Panc1 (cell line): ENCODE measurements at regions not wholly inside any gene's neighbourhood (a gene's known extent, or its start where the extent isn't known, plus 50 kb on each side); places are given as distances from the start of the nearest gene placed in this dataset.

ENCODE experiments used
- ATAC-seq: fragments of 200-7000 bp; cut with Tn5 transposase; 2 replicates; pipeline ENCODE4 v1.9.1; 2020; ENCODE audit warnings: mild to moderate bottlenecking, moderate library complexity
- BruUV-seq: library from RNA; stranded (reverse); fragments of 400-500 nt; replicated peaks from 2 replicates; lab custom pipeline; 2021; lab: Mats Ljungman, UMichigan
- CTCF ChIA-PET: fragments of 300-600 bp; sonication (Branson Sonifier 250); formaldehyde crosslinking; loops from one replicate; lab custom pipeline; 2022; ENCODE audit warnings: antibody characterized with exemption; lab: Charles Lee
- POLR2A ChIA-PET: fragments of 300-600 bp; sonication (Branson Sonifier 250); formaldehyde crosslinking; loops from one replicate; lab custom pipeline; 2022; ENCODE audit warnings: antibody characterized with exemption; lab: Charles Lee
- DNase-seq: peaks from one replicate; pipeline ENCODE4 v3.0.0-alpha.2; 2010; ENCODE audit warnings: low read depth, low spot score
- H3K27ac ChIP-seq: 2 replicates; pipeline ENCODE4 v1.5.1; 2011; ENCODE audit warnings: mild to moderate bottlenecking, low read length, inconsistent platforms
- H3K27me3 ChIP-seq: fragments of 200-500 bp; sonication (Bioruptor generic); 2 replicates; pipeline ENCODE4 v1.6.0; 2014; ENCODE audit warnings: low read length, inconsistent platforms; ENCODE audit not compliant: control insufficient read depth, insufficient read depth
- H3K36me3 ChIP-seq: fragments of 200-500 bp; sonication (Bioruptor generic); 2 replicates; pipeline ENCODE4 v1.5.1; 2014; ENCODE audit warnings: inconsistent platforms, mild to moderate bottlenecking, low read length, moderate library complexity; ENCODE audit not compliant: control insufficient read depth, insufficient read depth
- H3K4me1 ChIP-seq: 2 replicates; pipeline ENCODE4 v1.5.1; 2011; ENCODE audit warnings: inconsistent platforms, mild to moderate bottlenecking, low read length, moderate library complexity; ENCODE audit not compliant: control insufficient read depth, insufficient read depth
- H3K4me3 ChIP-seq, 2 experiments: 2 replicates each; pipeline ENCODE4 v1.5.1; 2011 to 2012; ENCODE audit warnings: low read depth in 2 of 2, low read length in 2 of 2, mild to moderate bottlenecking in 2 of 2, inconsistent platforms in 1 of 2, moderate library complexity in 1 of 2
- H3K9me3 ChIP-seq: fragments of 200-500 bp; sonication (Bioruptor generic); 2 replicates; pipeline ENCODE4 v1.5.1; 2014; ENCODE audit warnings: low read depth, mild to moderate bottlenecking, inconsistent platforms, low read length, moderate library complexity; ENCODE audit not compliant: control insufficient read depth, insufficient read depth
- POLR2AphosphoS5 ChIP-seq: IDR thresholded peaks from 2 replicates; pipeline ENCODE4 v1.6.1; 2012; ENCODE audit warnings: mild to moderate bottlenecking, low read depth, low read length, moderate library complexity
- REST ChIP-seq, 2 experiments: IDR thresholded peaks; 2 replicates each; pipeline ENCODE4 v1.6.1; 2011 to 2012; ENCODE audit warnings: low read depth in 2 of 2, control low read depth in 1 of 2, low read length in 1 of 2, mild to moderate bottlenecking in 1 of 2, moderate library complexity in 1 of 2; ENCODE audit not compliant: insufficient read depth in 1 of 2
- SIN3A ChIP-seq: IDR thresholded peaks from 2 replicates; pipeline ENCODE4 v1.6.1; 2012; ENCODE audit warnings: low read depth, mild to moderate bottlenecking, low read length, moderate library complexity, borderline replicate concordance; ENCODE audit not compliant: insufficient read depth
- TCF7L2 ChIP-seq: IDR thresholded peaks from 2 replicates; pipeline ENCODE4 v1.6.1; 2011; ENCODE audit warnings: mild to moderate bottlenecking, low read depth, low read length, inconsistent platforms
- in situ Hi-C: cut with HindIII; loops from 2 replicates; pipeline ENCODE4 v1.10.0; 2016; ENCODE audit warnings: low sequenced_read_pairs, low pct_unique_long_range_greater_than_20kb
- intact Hi-C: fragments of 100-400 bp; cut with micrococcal nuclease; formaldehyde crosslinking; loops from one replicate; pipeline ENCODE4 v1.10.0; 2022; ENCODE audit not compliant: unreplicated experiment
- TF ChIP-seq, protein P1 (sequence below): fragments of 450-650 bp; IDR thresholded peaks from 2 replicates; pipeline ENCODE4 v1.5.1; 2017; ENCODE audit warnings: mild to moderate bottlenecking

- CTCF ChIA-PET = no interaction called here
- no peaks in the 10 kb centered on the region for H3K9me3 ChIP-seq
- intact Hi-C loops (no loop called here), in situ Hi-C loops (no loop called here)
- no peaks in the 10 kb centered on the region for H3K4me1 ChIP-seq
- POLR2A ChIA-PET = no interaction called here
- no TSS peak for BruUV-seq
- ATAC-seq (no peak), DNase-seq (no peak)
- TF ChIP-seq, protein P1, sequence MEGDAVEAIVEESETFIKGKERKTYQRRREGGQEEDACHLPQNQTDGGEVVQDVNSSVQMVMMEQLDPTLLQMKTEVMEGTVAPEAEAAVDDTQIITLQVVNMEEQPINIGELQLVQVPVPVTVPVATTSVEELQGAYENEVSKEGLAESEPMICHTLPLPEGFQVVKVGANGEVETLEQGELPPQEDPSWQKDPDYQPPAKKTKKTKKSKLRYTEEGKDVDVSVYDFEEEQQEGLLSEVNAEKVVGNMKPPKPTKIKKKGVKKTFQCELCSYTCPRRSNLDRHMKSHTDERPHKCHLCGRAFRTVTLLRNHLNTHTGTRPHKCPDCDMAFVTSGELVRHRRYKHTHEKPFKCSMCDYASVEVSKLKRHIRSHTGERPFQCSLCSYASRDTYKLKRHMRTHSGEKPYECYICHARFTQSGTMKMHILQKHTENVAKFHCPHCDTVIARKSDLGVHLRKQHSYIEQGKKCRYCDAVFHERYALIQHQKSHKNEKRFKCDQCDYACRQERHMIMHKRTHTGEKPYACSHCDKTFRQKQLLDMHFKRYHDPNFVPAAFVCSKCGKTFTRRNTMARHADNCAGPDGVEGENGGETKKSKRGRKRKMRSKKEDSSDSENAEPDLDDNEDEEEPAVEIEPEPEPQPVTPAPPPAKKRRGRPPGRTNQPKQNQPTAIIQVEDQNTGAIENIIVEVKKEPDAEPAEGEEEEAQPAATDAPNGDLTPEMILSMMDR = no peak
- no peak for TF ChIP-seq POLR2AphosphoS5
- TF ChIP-seq REST (IDR thresholded peaks at IDR 0.05; ENCODE audit: insufficient read depth in 1 of 2, low read depth in 2 of 2, low read length in 1 of 2) = no peak
- TF ChIP-seq TCF7L2 = no peak
- TF ChIP-seq SIN3A = no peak
- H3K27me3 ChIP-seq = no peaks in the 10 kb centered on the region
- H3K27ac ChIP-seq = no peak overlapping the region
- H3K36me3 ChIP-seq = no peaks in the 10 kb centered on the region
- H3K4me3 ChIP-seq = no peak overlapping the region
These were observed 137.9 kb downstream of the KLF6 start for GRCh38 chr10:3647074-3647473.

GRCh38 chr10:3645406-3645805 lies 139.6 kb downstream of the KLF6 start:
- TF ChIP-seq SIN3A = no peak
- TF ChIP-seq POLR2AphosphoS5 = no peak
- TF ChIP-seq, protein P1 = no peak
- TF ChIP-seq TCF7L2 = no peak
- no peak for TF ChIP-seq REST (IDR thresholded peaks at IDR 0.05; ENCODE audit: insufficient read depth in 1 of 2, low read depth in 2 of 2, low read length in 1 of 2)
- CTCF ChIA-PET = no interaction called here
- DNase-seq (no peak), ATAC-seq (no peak)
- no peaks in the 10 kb centered on the region for H3K27me3 ChIP-seq
- no peaks in the 10 kb centered on the region for H3K4me1 ChIP-seq
- H3K4me3 ChIP-seq = no peak overlapping the region
- no TSS peak for BruUV-seq
- no peaks in the 10 kb centered on the region for H3K9me3 ChIP-seq
- H3K36me3 ChIP-seq = no peaks in the 10 kb centered on the region
- POLR2A ChIA-PET = no interaction called here
- no peak overlapping the region for H3K27ac ChIP-seq
- intact Hi-C loops (no loop called here), in situ Hi-C loops (no loop called here)
